ENCODE measurements at regions not wholly inside any gene's neighbourhood (a gene's known extent, or its start where the extent isn't known, plus 50 kb on each side); places are given as distances from the start of the nearest gene placed in this dataset.

- Histone ChIP-seq H2AFZ (ENCODE audit: low read depth, low read length) (no peak overlapping the region), H3K4me2 (ENCODE audit: insufficient read depth, low read length) (no peak overlapping the region), H3K9me3 (replicated peaks; ENCODE audit: control insufficient read depth, insufficient read depth, low read length) (no peaks in the 10 kb centered on the region), H3K4me1 (ENCODE audit: control insufficient read depth, extremely low read depth, insufficient read depth, low read length) (no peaks in the 10 kb centered on the region), H3K4me3 (replicated peaks in 1 of 3; ENCODE audit: insufficient read depth in 1 of 3, low read depth in 1 of 3, low read length in 3 of 3) (no peak overlapping the region), H3K27me3 (ENCODE audit: control insufficient read depth in 2 of 2, insufficient read depth in 2 of 2, low read length in 2 of 2) (no peaks in the 10 kb centered on the region), H3K36me3 (ENCODE audit: control insufficient read depth in 2 of 2, extremely low read depth in 1 of 2, insufficient read depth in 2 of 2, low read length in 2 of 2) (no peaks in the 10 kb centered on the region), H4K20me1 (replicated peaks; ENCODE audit: control insufficient read depth, extremely low read depth, insufficient read depth, low read length) (no peaks in the 10 kb centered on the region), H3K9ac (replicated peaks; ENCODE audit: extremely low read depth, insufficient read depth, low read length) (no peak overlapping the region), H3K79me2 (ENCODE audit: control insufficient read depth, insufficient read depth, low read length) (no peaks in the 10 kb centered on the region), H3K9me1 (replicated peaks; ENCODE audit: control insufficient read depth, extremely low read depth, insufficient read depth, low read length) (no peaks in the 10 kb centered on the region), H3K27ac (ENCODE audit: insufficient read depth, low read depth, low read length) (no peak overlapping the region)
- CTCF ChIA-PET, result interaction anchor here (1.5 kb wide), 1 partner anchor 22 kb away, joined by 6 read pairs; no protein-coding TSS in a partner anchor
- no peak for FAIRE-seq
- no TSS peak for BruUV-seq (replicated peaks)
- dilution Hi-C loops (cut with MboI; ENCODE audit: extremely low pct_ligation_motif_present, low sequenced_read_pairs), result no loop called here
- intact Hi-C loops (cut with micrococcal nuclease), result no loop called here
- POLR2A ChIA-PET, result no interaction called here
- DNase-seq (ENCODE audit: low read depth, low spot score), result no peak
- TF ChIP-seq GATA2 (IDR thresholded peaks at IDR 0.05; ENCODE audit: insufficient read depth, insufficient read length, low read depth, low read length) (no peak), EZH2 (IDR thresholded peaks at IDR 0.05; ENCODE audit: borderline replicate concordance, low read depth, low read length, severe bottlenecking) (no peak), POLR2A (IDR thresholded peaks at IDR 0.05; ENCODE audit: low read depth, low read length) (no peak), FOS (IDR thresholded peaks at IDR 0.05; ENCODE audit: borderline replicate concordance, insufficient read depth, low read length) (no peak), MAX (IDR thresholded peaks at IDR 0.05; ENCODE audit: insufficient read depth, insufficient read length) (no peak), MYC (IDR thresholded peaks at IDR 0.05; ENCODE audit: low read depth, low read length) (no peak), CTCF (IDR thresholded peaks at IDR 0.05; ENCODE audit: extremely low read depth in 1 of 2, insufficient read depth in 1 of 2, low read depth in 1 of 2, low read length in 2 of 2) (no peak), JUN (IDR thresholded peaks at IDR 0.05; ENCODE audit: borderline replicate concordance, insufficient read depth, insufficient read length, low read depth) (no peak), POLR2AphosphoS5 (IDR thresholded peaks at IDR 0.05; ENCODE audit: insufficient read depth, low read depth, low read length) (no peak)
Observed at GRCh38 chr5:42035526-42035925, 110.4 kb downstream of the FBXO4 start.

Measured in endothelial cell of umbilical vein (primary cell).